OCI-LY7 (cell line): ENCODE measurements at regions not wholly inside any gene's neighbourhood (a gene's known extent, or its start where the extent isn't known, plus 50 kb on each side); places are given as distances from the start of the nearest gene placed in this dataset.

Experiments
- CTCF ChIP-seq: fragments of 200-600 bp; sonication (generic); conservative IDR thresholded peaks from 2 replicates; pipeline ENCODE4 v1.5.1; 2014; ENCODE audit warnings: mild to moderate bottlenecking, antibody characterized with exemption, low read length, moderate library complexity, mixed read lengths
- EZH2phosphoT487 ChIP-seq: fragments of 200-600 bp; sonication (generic); IDR thresholded peaks from 2 replicates; pipeline ENCODE4 v1.6.1; 2018; ENCODE audit warnings: low read depth, borderline replicate concordance, mild to moderate bottlenecking, mixed run types, antibody characterized with exemption, low read length, moderate library complexity, mixed read lengths

GRCh38 chr2:146481629-146482028 lies 1363.2 kb upstream of the ACVR2A start:
- no peak for TF ChIP-seq CTCF
- no peak for TF ChIP-seq EZH2phosphoT487
